ENCODE measurements at regions not wholly inside any gene's neighbourhood (a gene's known extent, or its start where the extent isn't known, plus 50 kb on each side); places are given as distances from the start of the nearest gene placed in this dataset.

GRCh38 chr6:4574007-4574406, 202.2 kb upstream of the CDYL start:
- no peak for ATAC-seq
- TF ChIP-seq BACH2 (CRISPR knock-in tag; IDR thresholded peaks at IDR 0.05; ENCODE audit: borderline replicate concordance) (no peak), CSDC2 (CRISPR knock-in tag; IDR thresholded peaks at IDR 0.05) (no peak), ZFP30 (CRISPR knock-in tag; IDR thresholded peaks at IDR 0.05) (no peak), PATZ1 (CRISPR knock-in tag; IDR thresholded peaks at IDR 0.05; ENCODE audit: borderline replicate concordance) (no peak), ISL1 (CRISPR knock-in tag; IDR thresholded peaks at IDR 0.05) (no peak), CSRNP3 (CRISPR knock-in tag; IDR thresholded peaks at IDR 0.05) (no peak), GLIS3 (CRISPR knock-in tag; IDR thresholded peaks at IDR 0.05) (no peak), CREB5 (CRISPR knock-in tag; IDR thresholded peaks at IDR 0.05; ENCODE audit: low read depth) (no peak), RARB (CRISPR knock-in tag; IDR thresholded peaks at IDR 0.05) (no peak), ARNTL (CRISPR knock-in tag; IDR thresholded peaks at IDR 0.05; ENCODE audit: borderline replicate concordance, low read depth) (no peak), PPARA (CRISPR knock-in tag; IDR thresholded peaks at IDR 0.05; ENCODE audit: borderline replicate concordance) (no peak), TCF4 (CRISPR knock-in tag; IDR thresholded peaks at IDR 0.05; ENCODE audit: borderline replicate concordance) (no peak), OSR1 (CRISPR knock-in tag; IDR thresholded peaks at IDR 0.05) (no peak), ZFP3 (CRISPR knock-in tag; IDR thresholded peaks at IDR 0.05) (no peak), ZNF8 (CRISPR knock-in tag; IDR thresholded peaks at IDR 0.05) (no peak), ZNF70 (CRISPR knock-in tag; IDR thresholded peaks at IDR 0.05) (no peak)
- TF ChIP-seq, protein P1, sequence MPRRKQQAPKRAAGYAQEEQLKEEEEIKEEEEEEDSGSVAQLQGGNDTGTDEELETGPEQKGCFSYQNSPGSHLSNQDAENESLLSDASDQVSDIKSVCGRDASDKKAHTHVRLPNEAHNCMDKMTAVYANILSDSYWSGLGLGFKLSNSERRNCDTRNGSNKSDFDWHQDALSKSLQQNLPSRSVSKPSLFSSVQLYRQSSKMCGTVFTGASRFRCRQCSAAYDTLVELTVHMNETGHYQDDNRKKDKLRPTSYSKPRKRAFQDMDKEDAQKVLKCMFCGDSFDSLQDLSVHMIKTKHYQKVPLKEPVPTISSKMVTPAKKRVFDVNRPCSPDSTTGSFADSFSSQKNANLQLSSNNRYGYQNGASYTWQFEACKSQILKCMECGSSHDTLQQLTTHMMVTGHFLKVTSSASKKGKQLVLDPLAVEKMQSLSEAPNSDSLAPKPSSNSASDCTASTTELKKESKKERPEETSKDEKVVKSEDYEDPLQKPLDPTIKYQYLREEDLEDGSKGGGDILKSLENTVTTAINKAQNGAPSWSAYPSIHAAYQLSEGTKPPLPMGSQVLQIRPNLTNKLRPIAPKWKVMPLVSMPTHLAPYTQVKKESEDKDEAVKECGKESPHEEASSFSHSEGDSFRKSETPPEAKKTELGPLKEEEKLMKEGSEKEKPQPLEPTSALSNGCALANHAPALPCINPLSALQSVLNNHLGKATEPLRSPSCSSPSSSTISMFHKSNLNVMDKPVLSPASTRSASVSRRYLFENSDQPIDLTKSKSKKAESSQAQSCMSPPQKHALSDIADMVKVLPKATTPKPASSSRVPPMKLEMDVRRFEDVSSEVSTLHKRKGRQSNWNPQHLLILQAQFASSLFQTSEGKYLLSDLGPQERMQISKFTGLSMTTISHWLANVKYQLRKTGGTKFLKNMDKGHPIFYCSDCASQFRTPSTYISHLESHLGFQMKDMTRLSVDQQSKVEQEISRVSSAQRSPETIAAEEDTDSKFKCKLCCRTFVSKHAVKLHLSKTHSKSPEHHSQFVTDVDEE (CRISPR knock-in tag; IDR thresholded peaks at IDR 0.05), result no peak

DNA sequence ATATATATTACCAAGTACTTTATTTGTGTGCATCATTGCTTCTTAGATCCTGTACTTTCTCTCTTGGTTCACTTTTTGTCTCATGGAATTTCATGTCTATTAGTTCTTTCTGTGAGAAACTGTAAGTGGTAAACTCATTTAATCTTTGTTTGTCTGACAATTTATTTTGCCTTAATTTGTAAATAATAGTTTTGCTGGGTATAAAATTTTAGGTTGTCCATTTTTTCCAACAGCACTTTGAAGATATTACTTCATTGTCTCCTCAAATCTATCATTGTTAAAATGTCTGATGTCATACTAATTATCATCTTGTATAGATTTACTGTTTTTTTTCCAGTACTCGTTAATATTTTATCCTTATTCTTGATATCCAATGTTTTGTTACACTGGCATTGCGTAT, 205.2 kb upstream of the CDYL start:
- no peak for ATAC-seq
- TF ChIP-seq ZNF565 (CRISPR knock-in tag; conservative IDR thresholded peaks at IDR 0.05; ENCODE audit: low read depth) (no peak), CSDC2 (CRISPR knock-in tag; IDR thresholded peaks at IDR 0.05) (no peak), ESRRG (CRISPR knock-in tag; IDR thresholded peaks at IDR 0.05) (no peak), BACH2 (CRISPR knock-in tag; IDR thresholded peaks at IDR 0.05; ENCODE audit: borderline replicate concordance) (no peak), CREB5 (CRISPR knock-in tag; IDR thresholded peaks at IDR 0.05; ENCODE audit: low read depth) (no peak), PPARA (CRISPR knock-in tag; IDR thresholded peaks at IDR 0.05; ENCODE audit: borderline replicate concordance) (no peak), ZFP3 (CRISPR knock-in tag; IDR thresholded peaks at IDR 0.05) (no peak), PATZ1 (CRISPR knock-in tag; IDR thresholded peaks at IDR 0.05; ENCODE audit: borderline replicate concordance) (no peak)
- TF ChIP-seq, protein P2, sequence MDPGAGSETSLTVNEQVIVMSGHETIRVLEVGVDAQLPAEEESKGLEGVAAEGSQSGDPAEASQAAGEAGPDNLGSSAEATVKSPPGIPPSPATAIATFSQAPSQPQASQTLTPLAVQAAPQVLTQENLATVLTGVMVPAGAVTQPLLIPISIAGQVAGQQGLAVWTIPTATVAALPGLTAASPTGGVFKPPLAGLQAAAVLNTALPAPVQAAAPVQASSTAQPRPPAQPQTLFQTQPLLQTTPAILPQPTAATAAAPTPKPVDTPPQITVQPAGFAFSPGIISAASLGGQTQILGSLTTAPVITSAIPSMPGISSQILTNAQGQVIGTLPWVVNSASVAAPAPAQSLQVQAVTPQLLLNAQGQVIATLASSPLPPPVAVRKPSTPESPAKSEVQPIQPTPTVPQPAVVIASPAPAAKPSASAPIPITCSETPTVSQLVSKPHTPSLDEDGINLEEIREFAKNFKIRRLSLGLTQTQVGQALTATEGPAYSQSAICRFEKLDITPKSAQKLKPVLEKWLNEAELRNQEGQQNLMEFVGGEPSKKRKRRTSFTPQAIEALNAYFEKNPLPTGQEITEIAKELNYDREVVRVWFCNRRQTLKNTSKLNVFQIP (CRISPR knock-in tag; IDR thresholded peaks at IDR 0.05; ENCODE audit: borderline replicate concordance, low read depth), result no peak

Data from SK-N-SH treated with all-trans-retinoic acid at 6 μM for 48 hours (cell line).